ENCODE measurements at regions not wholly inside any gene's neighbourhood (a gene's known extent, or its start where the extent isn't known, plus 50 kb on each side); places are given as distances from the start of the nearest gene placed in this dataset.
"Not testable (repeated sequence)": the region's sequence is repeated elsewhere in the genome, so short reads cannot be mapped to it uniquely, and the experiment has no call there.

DNA sequence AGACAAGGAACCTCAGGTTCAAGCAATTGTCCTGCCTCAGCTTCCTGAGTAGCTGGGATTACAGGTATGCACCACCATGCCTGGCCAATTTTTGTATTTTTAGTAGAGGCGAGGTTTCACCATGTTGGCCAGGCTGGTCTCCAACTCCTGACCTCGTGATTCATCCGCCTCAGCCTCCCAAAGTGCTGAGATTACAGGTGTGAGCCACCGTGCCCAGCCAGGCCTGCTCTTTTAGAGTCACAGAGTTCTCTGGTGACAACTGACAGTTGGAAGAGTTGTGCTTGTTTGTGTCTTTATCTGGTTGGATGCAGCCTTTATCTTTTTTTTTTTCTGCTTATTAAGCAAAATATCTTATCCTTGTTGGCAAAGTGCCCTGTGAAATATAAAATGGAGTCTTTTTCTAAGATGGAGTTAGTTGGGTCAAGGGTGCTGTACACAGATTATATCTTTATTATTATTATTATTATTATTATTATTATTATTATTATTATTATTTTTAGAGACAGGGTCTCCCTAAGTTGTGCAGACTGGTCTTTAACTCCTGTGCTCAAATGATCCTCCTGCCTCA is 86.5 kb upstream of the ABHD2 start:
- CTCF ChIA-PET = interaction anchor here (0.6 to 4.5 kb wide), 3 partner anchors 8 to 97 kb away, joined by 3 to 22 read pairs (median 6); no protein-coding TSS in a partner anchor
- H3K36me3 Mint-ChIP-seq (ENCODE audit: low read depth); H3K27ac Mint-ChIP-seq: not testable (repeated sequence)

DNA sequence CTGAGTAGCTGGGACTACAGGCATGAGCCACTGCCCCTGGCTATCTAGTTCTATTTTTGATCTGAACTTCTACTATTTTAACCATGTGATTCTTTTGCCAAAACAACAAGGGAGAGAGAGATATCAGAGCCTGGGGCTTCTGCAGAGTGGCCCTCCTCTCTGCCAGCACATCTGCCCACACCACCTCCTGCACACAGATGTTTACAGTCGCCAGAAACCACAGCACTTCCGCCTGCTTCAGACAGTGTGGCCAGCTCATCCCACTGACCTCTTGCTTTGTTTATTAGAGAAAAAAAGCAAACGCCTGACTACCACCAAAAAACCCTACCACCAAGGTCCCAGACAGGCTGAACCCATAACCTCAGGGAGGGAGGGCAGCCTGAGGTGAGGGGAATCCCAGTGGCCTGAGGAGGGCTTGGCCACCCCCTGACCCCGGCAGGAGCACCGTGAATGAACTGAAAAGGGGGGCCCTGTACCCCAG is 85.9 kb upstream of the ABHD2 start:
- Mint-ChIP-seq H3K27ac (no peak overlapping the region), H3K9me3 (no peaks in the 10 kb centered on the region), H3K4me1 (ENCODE audit: low read depth) (peaks cover 2% of the 10 kb centered on the region), H3K36me3 (ENCODE audit: low read depth) (no peaks in the 10 kb centered on the region), H3K27me3 (ENCODE audit: low read depth) (no peaks in the 10 kb centered on the region), H3K4me3 (no peak overlapping the region)
- DNase-seq = no peak
- CTCF ChIA-PET = interaction anchor here (4.5 kb wide), 1 partner anchor 97 kb away, joined by 22 read pairs; no protein-coding TSS in a partner anchor
- intact Hi-C loops (cut with micrococcal nuclease) = no loop called here

More for the DNA sequence above, 86.5 kb upstream of the ABHD2 start:
- H3K9me3 Mint-ChIP-seq; H3K4me3 Mint-ChIP-seq; H3K4me1 Mint-ChIP-seq (ENCODE audit: low read depth); H3K27me3 Mint-ChIP-seq (ENCODE audit: low read depth); intact Hi-C loops (cut with micrococcal nuclease); DNase-seq: not testable (repeated sequence)

- no peak overlapping the region for H3K4me3 Mint-ChIP-seq
- no peak overlapping the region for H3K27ac Mint-ChIP-seq
- H3K36me3 Mint-ChIP-seq (ENCODE audit: low read depth) = no peaks in the 10 kb centered on the region
- intact Hi-C loops (cut with micrococcal nuclease) = no loop called here
- no peaks in the 10 kb centered on the region for H3K27me3 Mint-ChIP-seq (ENCODE audit: low read depth)
- CTCF ChIA-PET = interaction anchor here (4.5 kb wide), 1 partner anchor 98 kb away, joined by 22 read pairs; no protein-coding TSS in a partner anchor
- no peak for DNase-seq
- no peaks in the 10 kb centered on the region for H3K9me3 Mint-ChIP-seq
- peaks cover 2% of the 10 kb centered on the region for H3K4me1 Mint-ChIP-seq (ENCODE audit: low read depth)
These were observed 85.4 kb upstream of the ABHD2 start for GRCh38 chr15:89002830-89003229.

GRCh38 chr15:89003865-89004725 is 84.2 kb upstream of the ABHD2 start:
- intact Hi-C loops (cut with micrococcal nuclease) = no loop called here
- no peak overlapping the region for H3K27ac Mint-ChIP-seq
- no peaks in the 10 kb centered on the region for H3K9me3 Mint-ChIP-seq
- no peaks in the 10 kb centered on the region for H3K27me3 Mint-ChIP-seq (ENCODE audit: low read depth)
- H3K4me1 Mint-ChIP-seq (ENCODE audit: low read depth) = no peaks in the 10 kb centered on the region
- H3K36me3 Mint-ChIP-seq (ENCODE audit: low read depth) = no peaks in the 10 kb centered on the region
- DNase-seq = peak; percentile 10
- CTCF ChIA-PET = interaction anchor here (1.4 to 4.5 kb wide), 2 partner anchors 99 to 109 kb away, joined by 6 to 22 read pairs; partner anchors contain the start of gene HAPLN3
- no peak overlapping the region for H3K4me3 Mint-ChIP-seq

DNA sequence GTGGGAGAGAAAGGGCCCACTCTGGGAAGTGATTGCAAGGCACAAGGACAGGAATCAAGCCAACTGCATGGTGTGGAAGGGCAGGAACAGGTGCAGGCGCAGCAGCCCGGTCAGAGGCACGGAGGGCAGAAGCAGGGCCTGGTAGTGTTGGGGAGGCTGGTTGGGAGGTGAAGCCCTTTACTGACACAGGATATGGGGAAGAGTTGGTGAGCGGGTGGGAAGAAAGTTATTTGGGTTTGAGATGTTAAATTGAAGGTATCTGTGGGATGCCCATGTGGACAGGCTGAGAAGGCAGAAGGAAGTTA is 83.6 kb upstream of the ABHD2 start:
- H3K27ac Mint-ChIP-seq = no peak overlapping the region

GRCh38 chr15:89007527-89007926 is 80.7 kb upstream of the ABHD2 start:
- DNase-seq; intact Hi-C loops (cut with micrococcal nuclease); H3K27me3 Mint-ChIP-seq (ENCODE audit: low read depth); H3K9me3 Mint-ChIP-seq; H3K4me1 Mint-ChIP-seq (ENCODE audit: low read depth); H3K27ac Mint-ChIP-seq; H3K36me3 Mint-ChIP-seq (ENCODE audit: low read depth); CTCF ChIA-PET; H3K4me3 Mint-ChIP-seq: not testable (repeated sequence)

More for the DNA sequence above, 83.6 kb upstream of the ABHD2 start:
- CTCF ChIA-PET = interaction anchor here (1.4 to 4.5 kb wide), 2 partner anchors 100 to 110 kb away, joined by 6 to 22 read pairs; partner anchors contain the start of gene HAPLN3
- intact Hi-C loops (cut with micrococcal nuclease) = no loop called here
- H3K36me3 Mint-ChIP-seq (ENCODE audit: low read depth) = no peaks in the 10 kb centered on the region
- no peaks in the 10 kb centered on the region for H3K27me3 Mint-ChIP-seq (ENCODE audit: low read depth)
- no peak overlapping the region for H3K4me3 Mint-ChIP-seq
- no peaks in the 10 kb centered on the region for H3K9me3 Mint-ChIP-seq
- H3K4me1 Mint-ChIP-seq (ENCODE audit: low read depth) = no peaks in the 10 kb centered on the region
- no peak for DNase-seq

DNA sequence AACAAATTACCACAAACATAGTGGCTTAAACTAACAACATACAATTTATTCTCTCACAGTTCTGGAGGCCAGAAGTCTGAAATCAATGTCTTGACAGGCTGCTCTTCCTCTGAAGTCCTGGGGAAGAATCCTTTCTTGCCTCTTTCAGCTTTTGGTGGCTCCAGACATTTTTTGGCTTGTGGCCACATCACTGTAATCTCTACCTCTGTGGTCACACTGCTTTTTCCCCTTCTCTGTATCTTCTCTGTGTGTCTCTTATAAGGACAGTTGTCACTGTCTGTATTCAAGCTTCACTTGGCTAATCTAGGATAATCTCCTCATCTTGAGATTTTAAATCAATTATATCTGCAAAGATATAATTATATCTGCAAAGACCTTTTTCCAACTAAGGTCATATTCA is 80.3 kb upstream of the ABHD2 start:
- no peaks in the 10 kb centered on the region for H3K27me3 Mint-ChIP-seq (ENCODE audit: low read depth)
- intact Hi-C loops (cut with micrococcal nuclease) = no loop called here
- H3K27ac Mint-ChIP-seq = no peak overlapping the region
- CTCF ChIA-PET = interaction anchor here (0.6 kb wide), 1 partner anchor 39 kb away, joined by 3 read pairs; no protein-coding TSS in a partner anchor
- H3K36me3 Mint-ChIP-seq (ENCODE audit: low read depth) = no peaks in the 10 kb centered on the region
- no peak overlapping the region for H3K4me3 Mint-ChIP-seq
- DNase-seq = no peak
- no peaks in the 10 kb centered on the region for H3K9me3 Mint-ChIP-seq
- H3K4me1 Mint-ChIP-seq (ENCODE audit: low read depth) = no peaks in the 10 kb centered on the region

GRCh38 chr15:89009080-89009479 is 79.2 kb upstream of the ABHD2 start:
- no peak overlapping the region for H3K4me3 Mint-ChIP-seq
- intact Hi-C loops (cut with micrococcal nuclease) = no loop called here
- CTCF ChIA-PET = interaction anchor here (1.0 kb wide), 1 partner anchor 104 kb away, joined by 6 read pairs; no protein-coding TSS in a partner anchor
- H3K36me3 Mint-ChIP-seq (ENCODE audit: low read depth) = no peaks in the 10 kb centered on the region
- no peaks in the 10 kb centered on the region for H3K9me3 Mint-ChIP-seq
- H3K4me1 Mint-ChIP-seq (ENCODE audit: low read depth) = no peaks in the 10 kb centered on the region
- DNase-seq = no peak
- no peaks in the 10 kb centered on the region for H3K27me3 Mint-ChIP-seq (ENCODE audit: low read depth)
- H3K27ac Mint-ChIP-seq = no peak overlapping the region

DNA sequence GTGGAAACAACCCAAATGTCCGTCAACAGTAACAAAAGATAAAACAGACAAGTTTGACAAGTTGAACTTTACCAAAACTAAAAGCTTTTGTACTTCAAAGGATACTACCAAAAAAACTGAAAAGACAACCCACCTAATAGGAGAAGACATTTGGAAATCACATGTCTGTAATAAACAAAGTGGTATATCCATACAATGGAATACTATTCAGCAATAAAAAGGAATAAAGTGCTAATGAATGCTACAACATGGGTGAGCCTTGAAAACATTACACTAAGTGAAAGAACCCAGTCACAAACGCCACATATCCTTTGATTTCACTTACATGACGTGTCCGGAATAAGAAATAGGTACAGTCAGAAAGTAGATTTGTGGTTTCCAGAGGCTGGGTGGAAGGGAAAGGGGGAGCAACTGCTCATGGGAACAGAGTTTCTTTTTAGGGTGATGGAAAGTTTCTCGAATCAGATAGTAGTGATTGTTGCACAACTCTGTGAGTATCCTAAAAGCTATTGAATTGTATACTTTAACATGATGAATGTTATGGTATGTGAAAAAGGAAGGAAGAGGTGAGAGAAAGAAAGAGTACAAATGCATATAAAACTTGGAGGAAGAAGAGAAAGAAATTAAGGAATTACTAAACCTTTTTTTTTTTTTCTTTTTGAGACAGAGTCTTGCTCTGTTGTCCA is 72.7 kb upstream of the ABHD2 start:
- H3K27ac Mint-ChIP-seq = no peak overlapping the region
- H3K9me3 Mint-ChIP-seq = no peaks in the 10 kb centered on the region
- CTCF ChIA-PET = interaction anchor here (0.6 to 1.2 kb wide), 4 partner anchors 76 to 124 kb away, joined by 3 to 6 read pairs (median 4); no protein-coding TSS in a partner anchor
- intact Hi-C loops (cut with micrococcal nuclease) = loop anchor here (2.0 kb wide), 1 partner anchor 103 kb away; the partner anchor contains the start of gene MFGE8
- H3K27me3 Mint-ChIP-seq (ENCODE audit: low read depth) = peaks cover 3% of the 10 kb centered on the region
- no peaks in the 10 kb centered on the region for H3K36me3 Mint-ChIP-seq (ENCODE audit: low read depth)
- H3K4me3 Mint-ChIP-seq = no peak overlapping the region
- no peak for DNase-seq
- peaks cover 12% of the 10 kb centered on the region for H3K4me1 Mint-ChIP-seq (ENCODE audit: low read depth)

- H3K4me3 Mint-ChIP-seq = no peak overlapping the region
These were observed 71.7 kb upstream of the ABHD2 start for GRCh38 chr15:89016549-89017041.

DNA sequence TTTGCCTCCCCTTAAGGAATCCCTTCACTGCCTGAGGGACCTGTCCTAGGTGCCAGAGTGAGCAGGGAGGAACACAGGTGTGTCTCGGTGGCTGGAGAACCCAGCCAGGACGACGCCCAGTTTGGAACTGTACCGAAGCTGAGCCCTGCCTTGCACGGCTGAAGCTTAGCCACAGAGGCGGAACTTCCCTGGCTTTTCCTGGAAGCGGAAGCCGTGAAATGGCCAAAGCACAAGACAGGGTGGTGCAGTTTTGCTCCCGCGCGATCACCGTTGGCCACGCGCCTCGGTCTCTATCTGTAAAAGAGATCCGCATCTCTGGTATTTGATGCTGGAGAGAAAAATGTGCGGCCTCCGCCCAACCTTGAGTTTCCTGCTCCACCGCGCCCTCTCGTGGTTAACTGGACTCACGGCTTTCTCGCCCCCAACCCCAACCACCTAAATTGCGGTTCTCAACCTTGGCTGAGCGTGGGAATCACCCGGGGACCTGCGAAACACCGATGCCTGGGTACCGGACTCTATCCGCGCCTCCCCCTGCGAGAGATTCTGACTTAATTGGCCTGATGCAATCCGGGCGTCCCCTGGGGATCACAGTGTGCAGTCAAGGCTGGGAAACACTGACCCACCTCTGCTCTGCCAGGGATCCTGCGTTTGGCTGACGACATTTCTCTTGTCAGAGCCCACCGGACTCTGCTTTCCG is 70.7 kb upstream of the ABHD2 start:
- peaks cover 3% of the 10 kb centered on the region for H3K27me3 Mint-ChIP-seq (ENCODE audit: low read depth)
- no peak overlapping the region for H3K27ac Mint-ChIP-seq
- H3K9me3 Mint-ChIP-seq = no peaks in the 10 kb centered on the region
- intact Hi-C loops (cut with micrococcal nuclease) = loop anchor here (1.0 to 2.0 kb wide), 4 partner anchors 105 to 393 kb away; partner anchors contain the start of gene MFGE8
- peak overlapping the region; percentile 43 for H3K4me3 Mint-ChIP-seq
- H3K4me1 Mint-ChIP-seq (ENCODE audit: low read depth) = peaks cover 12% of the 10 kb centered on the region
- DNase-seq = peak; percentile 93
- CTCF ChIA-PET = interaction anchor here (0.6 to 2.9 kb wide), 8 partner anchors 14 to 154 kb away, joined by 3 to 28 read pairs (median 4); no protein-coding TSS in a partner anchor
- no peaks in the 10 kb centered on the region for H3K36me3 Mint-ChIP-seq (ENCODE audit: low read depth)

More at GRCh38 chr15:89016549-89017041, 71.7 kb upstream of the ABHD2 start:
- intact Hi-C loops (cut with micrococcal nuclease) = loop anchor here (1.0 to 2.0 kb wide), 4 partner anchors 104 to 392 kb away; partner anchors contain the start of gene MFGE8
- DNase-seq = no peak
- Mint-ChIP-seq H3K27ac (no peak overlapping the region), H3K36me3 (ENCODE audit: low read depth) (no peaks in the 10 kb centered on the region), H3K27me3 (ENCODE audit: low read depth) (peaks cover 3% of the 10 kb centered on the region), H3K4me1 (ENCODE audit: low read depth) (peaks cover 12% of the 10 kb centered on the region), H3K9me3 (no peaks in the 10 kb centered on the region)
- CTCF ChIA-PET = interaction anchor here (0.6 to 2.9 kb wide), 5 partner anchors 106 to 136 kb away, joined by 3 to 28 read pairs (median 3); no protein-coding TSS in a partner anchor

Data from activated naive CD4-positive, alpha-beta T cell treated with anti-CD3 and anti-CD28 coated beads for 36 hours (primary cell).